ENCODE measurements at regions not wholly inside any gene's neighbourhood (a gene's known extent, or its start where the extent isn't known, plus 50 kb on each side); places are given as distances from the start of the nearest gene placed in this dataset.

DNA sequence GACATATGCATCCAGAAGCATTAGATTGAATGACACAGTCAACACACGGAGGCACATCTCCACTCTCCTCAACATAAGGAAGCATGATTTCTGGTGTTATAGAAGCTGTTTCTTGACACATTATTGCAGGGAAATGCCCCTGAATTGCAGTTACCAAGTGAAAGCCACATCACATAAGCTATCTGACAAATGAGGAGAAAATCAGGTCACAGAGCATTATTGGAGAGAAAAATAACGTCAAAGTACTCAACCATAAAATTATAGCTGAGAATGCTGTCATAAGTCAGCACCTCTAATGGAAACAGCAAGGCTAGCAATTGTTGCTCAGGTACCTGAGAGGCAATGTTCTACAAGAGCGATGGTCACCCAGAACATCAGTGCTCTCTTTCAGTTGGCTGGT lies 169.9 kb upstream of the PALMD start:
- TF ChIP-seq L3MBTL2 (conservative IDR thresholded peaks at IDR 0.05), result no peak
- TF ChIP-seq SUZ12 (IDR thresholded peaks at IDR 0.05), result no peak
- no peak for TF ChIP-seq ARNT (IDR thresholded peaks at IDR 0.05)
- no peak for TF ChIP-seq FOXK2 (IDR thresholded peaks at IDR 0.05)
- TF ChIP-seq ELF4 (IDR thresholded peaks at IDR 0.05), result no peak
- no peak for TF ChIP-seq NFRKB (IDR thresholded peaks at IDR 0.05)
- TF ChIP-seq ZNF384 (IDR thresholded peaks at IDR 0.05), result no peak
- TF ChIP-seq, protein P1, sequence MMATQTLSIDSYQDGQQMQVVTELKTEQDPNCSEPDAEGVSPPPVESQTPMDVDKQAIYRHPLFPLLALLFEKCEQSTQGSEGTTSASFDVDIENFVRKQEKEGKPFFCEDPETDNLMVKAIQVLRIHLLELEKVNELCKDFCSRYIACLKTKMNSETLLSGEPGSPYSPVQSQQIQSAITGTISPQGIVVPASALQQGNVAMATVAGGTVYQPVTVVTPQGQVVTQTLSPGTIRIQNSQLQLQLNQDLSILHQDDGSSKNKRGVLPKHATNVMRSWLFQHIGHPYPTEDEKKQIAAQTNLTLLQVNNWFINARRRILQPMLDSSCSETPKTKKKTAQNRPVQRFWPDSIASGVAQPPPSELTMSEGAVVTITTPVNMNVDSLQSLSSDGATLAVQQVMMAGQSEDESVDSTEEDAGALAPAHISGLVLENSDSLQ (IDR thresholded peaks at IDR 0.05), result no peak
- TF ChIP-seq FOXM1 (IDR thresholded peaks at IDR 0.05; ENCODE audit: borderline replicate concordance), result no peak
- TF ChIP-seq BHLHE40 (IDR thresholded peaks at IDR 0.05; ENCODE audit: borderline replicate concordance), result no peak
- no peak for TF ChIP-seq SP1 (IDR thresholded peaks at IDR 0.05)
- TF ChIP-seq CTBP1 (IDR thresholded peaks at IDR 0.05; ENCODE audit: borderline replicate concordance), result no peak
- no peak for TF ChIP-seq FOXA1 (IDR thresholded peaks at IDR 0.05)
